GM12878 (cell line): ENCODE measurements at regions not wholly inside any gene's neighbourhood (a gene's known extent, or its start where the extent isn't known, plus 50 kb on each side); places are given as distances from the start of the nearest gene placed in this dataset.

Experiments used
- ATAC-seq: fragments of 200-7000 bp; cut with Tn5 transposase; 3 replicates; pipeline ENCODE4 v1.9.1; 2020; ENCODE audit warnings: mild to moderate bottlenecking, moderate library complexity
- BruUV-seq: library from RNA; stranded (reverse); fragments of 400-500 nt; replicated peaks from 2 replicates; lab custom pipeline; 2021; lab: Mats Ljungman, UMichigan
- CTCF ChIA-PET: fragments of 300-600 bp; sonication (Branson Sonifier 250); formaldehyde crosslinking; extraction: SDS; loops from one replicate; lab custom pipeline; 2021; ENCODE audit warnings: inconsistent platforms; lab: Yijun Ruan, JAX
- POLR2A ChIA-PET: fragments of 350-600 bp; formaldehyde crosslinking; extraction: SDS; loops from one replicate; lab custom pipeline; 2021; ENCODE audit warnings: inconsistent platforms; lab: Charles Lee
- RAD21 ChIA-PET: fragments of 300-600 bp; sonication (Branson Sonifier 250); formaldehyde crosslinking; loops from one replicate; lab custom pipeline; 2023; ENCODE audit warnings: antibody characterized with exemption; ENCODE audit not compliant: unreplicated experiment; lab: Charles Lee
- SMC1A ChIA-PET: fragments of 300-600 bp; sonication (Branson Sonifier 250); formaldehyde crosslinking; loops from one replicate; lab custom pipeline; 2023; ENCODE audit not compliant: unreplicated experiment, uncharacterized antibody; lab: Charles Lee
- DNase-seq: peaks from one replicate; pipeline ENCODE4 v3.0.0-alpha.2; 2011; ENCODE audit warnings: low read depth, low spot score
- FAIRE-seq: peaks from 3 replicates; lab custom pipeline; 2011; peaks lifted over from hg19 to GRCh38; lab: Jason Lieb, UNC
- H2AFZ ChIP-seq: 2 replicates; pipeline ENCODE4 v1.6.0; 2011; ENCODE audit warnings: low read depth, low read length, control low read depth; ENCODE audit not compliant: control insufficient read depth
- H3K27ac ChIP-seq: 2 replicates; pipeline ENCODE4 v1.5.1; 2011; ENCODE audit warnings: control low read depth; ENCODE audit not compliant: control insufficient read depth, insufficient read depth
- H3K27me3 ChIP-seq, 2 experiments: replicated peaks in 1 of 2; 2 replicates each; pipeline versions ENCODE4 v1.6.0 to v1.6.1; 2011; ENCODE audit warnings: low read length in 1 of 2; ENCODE audit not compliant: control insufficient read depth in 2 of 2, insufficient read depth in 2 of 2
- H3K36me3 ChIP-seq, 2 experiments: 2 replicates each; pipeline ENCODE4 v1.5.1; 2011; ENCODE audit warnings: low read length in 1 of 2; ENCODE audit not compliant: control insufficient read depth in 2 of 2, insufficient read depth in 2 of 2
- H3K4me1 ChIP-seq: 2 replicates; pipeline ENCODE4 v1.6.1; 2011; ENCODE audit warnings: mild to moderate bottlenecking, low read length, moderate library complexity, mixed read lengths; ENCODE audit not compliant: control insufficient read depth, insufficient read depth
- H3K4me2 ChIP-seq: 2 replicates; pipeline ENCODE4 v1.6.0; 2011; ENCODE audit warnings: control low read depth; ENCODE audit not compliant: control insufficient read depth, insufficient read depth
- H3K4me3 ChIP-seq: fragments of 200-600 bp; sonication (generic); 2 replicates; pipeline ENCODE4 v1.5.1; 2016
- H3K79me2 ChIP-seq: 2 replicates; pipeline ENCODE4 v1.6.0; 2011; ENCODE audit warnings: low read length; ENCODE audit not compliant: control insufficient read depth, insufficient read depth
- H3K9ac ChIP-seq: 2 replicates; pipeline ENCODE4 v1.8.0; 2011; ENCODE audit warnings: low read length, control low read depth, mixed read lengths; ENCODE audit not compliant: control insufficient read depth, insufficient read depth
- H3K9me3 ChIP-seq: replicated peaks from 3 replicates; pipeline ENCODE4 v1.5.1; 2011; ENCODE audit warnings: mild to moderate bottlenecking, low read length; ENCODE audit not compliant: control insufficient read depth, insufficient read depth
- H4K20me1 ChIP-seq: 2 replicates; pipeline ENCODE4 v1.6.0; 2011; ENCODE audit not compliant: control insufficient read depth, insufficient read depth
- ASH2L ChIP-seq: fragments of 300-600, 200-600 bp; sonication (generic); IDR thresholded peaks from 2 replicates; pipeline ENCODE4 v1.6.1; 2017; ENCODE audit warnings: low read depth, mild to moderate bottlenecking, borderline replicate concordance
- ATF7 ChIP-seq: fragments of 450-650 bp; IDR thresholded peaks from 2 replicates; pipeline ENCODE4 v1.6.1; 2016; ENCODE audit warnings: low read depth, mild to moderate bottlenecking
- CHD1 ChIP-seq: IDR thresholded peaks from 2 replicates; pipeline ENCODE4 v1.6.1; 2012; ENCODE audit warnings: low read depth, low read length, improper control_type of control experiment
- HDAC6 ChIP-seq: fragments of 200-600 bp; sonication (generic); IDR thresholded peaks from one replicate; pipeline ENCODE4 v1.8.0; 2017; ENCODE audit warnings: antibody characterized with exemption; ENCODE audit not compliant: unreplicated experiment
- IRF4 ChIP-seq: IDR thresholded peaks from 2 replicates; pipeline ENCODE4 v1.6.1; 2011; ENCODE audit warnings: low read depth, low read length
- NFYB ChIP-seq: IDR thresholded peaks from 2 replicates; pipeline ENCODE4 v1.6.1; 2011; ENCODE audit warnings: low read depth, mild to moderate bottlenecking, low read length, improper control_type of control experiment, moderate library complexity; ENCODE audit not compliant: insufficient read depth
- NR2C2 ChIP-seq: IDR thresholded peaks from 2 replicates; pipeline ENCODE4 v1.6.1; 2011; ENCODE audit warnings: borderline replicate concordance, low read depth; ENCODE audit not compliant: control insufficient read depth, insufficient read length
- PKNOX1 ChIP-seq: fragments of 450-650 bp; IDR thresholded peaks from 2 replicates; pipeline ENCODE4 v1.6.1; 2016; ENCODE audit warnings: mild to moderate bottlenecking
- RAD51 ChIP-seq: fragments of 450-650 bp; IDR thresholded peaks from 2 replicates; pipeline ENCODE4 v1.6.1; 2016; ENCODE audit warnings: moderate library complexity, mild to moderate bottlenecking, inconsistent platforms
- SIX5 ChIP-seq: IDR thresholded peaks from 2 replicates; pipeline ENCODE4 v1.6.1; 2011; ENCODE audit warnings: mild to moderate bottlenecking, low read depth, low read length, moderate library complexity; ENCODE audit not compliant: severe bottlenecking
- SUPT20H ChIP-seq: IDR thresholded peaks from 2 replicates; pipeline ENCODE4 v1.6.1; 2011; ENCODE audit warnings: low read depth, mild to moderate bottlenecking, low read length, moderate library complexity, borderline replicate concordance; ENCODE audit not compliant: control insufficient read depth
- WRNIP1 ChIP-seq: IDR thresholded peaks from 2 replicates; pipeline ENCODE4 v1.6.1; 2011; ENCODE audit warnings: low read depth, low read length, improper control_type of control experiment, borderline replicate concordance
- ZBED1 ChIP-seq: IDR thresholded peaks from 2 replicates; pipeline ENCODE4 v1.6.1; 2016; ENCODE audit warnings: borderline replicate concordance
- WGBS: methylation state at CpG from one replicate; pipeline ENCODE4 v1.1.6; 2016; ENCODE audit warnings: low lambda C conversion rate; ENCODE audit not compliant: insufficient replicate concordance, insufficient coverage; ENCODE audit errors: missing lambda C conversion rate; 5-methylcytosine and 5-hydroxymethylcytosine counted together
- in situ Hi-C: fragments of 300-500 bp; cut with MboI; formaldehyde crosslinking; loops from 9 replicates; pipeline ENCODE4 v1.14.3; 2018; ENCODE audit warnings: mixed read lengths
- intact Hi-C: fragments of 100-400 bp; cut with micrococcal nuclease; formaldehyde crosslinking; loops from one replicate; pipeline ENCODE4 v1.14.2; 2022; ENCODE audit not compliant: unreplicated experiment

- intact Hi-C loops (no loop called here), in situ Hi-C loops (no loop called here)
- no peaks in the 10 kb centered on the region; the same call in 2 of the 3 replicates for H3K9me3 ChIP-seq
- ChIA-PET CTCF (interaction anchor here (2.5 kb wide), 1 partner anchor 18 kb away, joined by 16 read pairs; no protein-coding TSS in a partner anchor), POLR2A (no interaction called here), RAD21 (no interaction called here), SMC1A (no interaction called here)
- no peak overlapping the region for H3K4me3 ChIP-seq
- H3K27ac ChIP-seq: no peak overlapping the region
- H3K27me3 ChIP-seq: peaks cover 2 to 5% of the 10 kb centered on the region in 2 experiments; a peak in 3 of 4 replicates
- ATAC-seq (no peak), FAIRE-seq (no peak), DNase-seq (no peak)
- H3K79me2 ChIP-seq: no peaks in the 10 kb centered on the region
- no peak overlapping the region; the same call in 1 of the 2 replicates for H3K4me2 ChIP-seq
- no peaks in the 10 kb centered on the region for H3K4me1 ChIP-seq
- no peaks in the 10 kb centered on the region for H4K20me1 ChIP-seq
- no peak overlapping the region; the same call in none of the 2 replicates for H2AFZ ChIP-seq
- no peaks in the 10 kb centered on the region for H3K36me3 ChIP-seq
- 21% methylated on average over 2 of the region's 2 CpGs for WGBS
- no TSS peak for BruUV-seq
- no peak overlapping the region for H3K9ac ChIP-seq
- TF ChIP-seq NFYB (no peak), ASH2L (no peak), ZBED1 (no peak), ATF7 (no peak), PKNOX1 (no peak), NR2C2 (no peak), CHD1 (no peak), IRF4 (no peak), SIX5 (no peak), RAD51 (no peak), WRNIP1 (no peak), SUPT20H (no peak), HDAC6 (no peak)
- TF ChIP-seq, all 136 proteins: peak for 0
Observed at GRCh38 chr5:72628771-72629371, 121.7 kb upstream of the ZNF366 start.
